ENCODE measurements at regions not wholly inside any gene's neighbourhood (a gene's known extent, or its start where the extent isn't known, plus 50 kb on each side); places are given as distances from the start of the nearest gene placed in this dataset.

GRCh38 chr13:68128297-68128915, 898.3 kb upstream of the PCDH9 start:
- no peak for TF ChIP-seq ZNF324 (CRISPR knock-in tag; IDR thresholded peaks at IDR 0.05)
- TF ChIP-seq ZZZ3 (IDR thresholded peaks at IDR 0.05), result no peak
- no peak for TF ChIP-seq JUN (IDR thresholded peaks at IDR 0.05; ENCODE audit: borderline replicate concordance, low read depth, low read length)
- TF ChIP-seq JUN (CRISPR knock-in tag; IDR thresholded peaks at IDR 0.05; ENCODE audit: borderline replicate concordance), result no peak
- TF ChIP-seq ZNF280B (CRISPR knock-in tag; IDR thresholded peaks at IDR 0.05), result no peak
- TF ChIP-seq NFYB (IDR thresholded peaks at IDR 0.05; ENCODE audit: extremely low read depth, insufficient read length), result no peak
- TF ChIP-seq IRF9 (tag; IDR thresholded peaks at IDR 0.05), result no peak
- TF ChIP-seq CREM (IDR thresholded peaks at IDR 0.05; ENCODE audit: low read depth), result no peak
- no peak for TF ChIP-seq HOMEZ (CRISPR knock-in tag; IDR thresholded peaks at IDR 0.05)

All from K562 (cell line).